OCI-LY7 (cell line): ENCODE measurements at regions not wholly inside any gene's neighbourhood (a gene's known extent, or its start where the extent isn't known, plus 50 kb on each side); places are given as distances from the start of the nearest gene placed in this dataset.

Source experiments
- EZH2phosphoT487 ChIP-seq: fragments of 200-600 bp; sonication (generic); IDR thresholded peaks from 2 replicates; pipeline ENCODE4 v1.6.1; 2018; ENCODE audit warnings: low read depth, borderline replicate concordance, mild to moderate bottlenecking, mixed run types, antibody characterized with exemption, low read length, moderate library complexity, mixed read lengths
- TF ChIP-seq, protein P1 (sequence below): fragments of 200-600 bp; sonication (generic); conservative IDR thresholded peaks from 2 replicates; pipeline ENCODE4 v1.5.1; 2014; ENCODE audit warnings: mild to moderate bottlenecking, antibody characterized with exemption, low read length, moderate library complexity, mixed read lengths

DNA sequence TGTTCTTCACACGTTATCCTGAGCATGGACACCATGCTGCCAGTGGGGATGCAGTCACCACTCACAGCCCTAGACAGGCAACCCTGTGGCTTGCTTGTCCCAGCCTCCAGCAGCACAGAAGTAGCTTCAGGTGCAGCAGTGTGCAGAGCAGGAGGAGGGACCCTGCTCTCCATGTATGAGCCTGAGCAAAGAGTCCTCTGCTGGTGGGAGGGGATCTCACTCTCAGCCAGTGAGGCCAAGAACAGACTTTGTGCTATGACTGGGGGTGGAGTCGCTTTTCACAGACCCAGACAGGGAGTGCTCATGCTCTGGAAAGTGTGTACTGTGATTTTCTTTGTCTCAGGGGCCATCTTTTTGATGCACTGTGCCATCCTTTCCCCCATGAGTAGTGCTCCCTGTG is 66.1 kb upstream of the NDN start:
- TF ChIP-seq, protein P1, sequence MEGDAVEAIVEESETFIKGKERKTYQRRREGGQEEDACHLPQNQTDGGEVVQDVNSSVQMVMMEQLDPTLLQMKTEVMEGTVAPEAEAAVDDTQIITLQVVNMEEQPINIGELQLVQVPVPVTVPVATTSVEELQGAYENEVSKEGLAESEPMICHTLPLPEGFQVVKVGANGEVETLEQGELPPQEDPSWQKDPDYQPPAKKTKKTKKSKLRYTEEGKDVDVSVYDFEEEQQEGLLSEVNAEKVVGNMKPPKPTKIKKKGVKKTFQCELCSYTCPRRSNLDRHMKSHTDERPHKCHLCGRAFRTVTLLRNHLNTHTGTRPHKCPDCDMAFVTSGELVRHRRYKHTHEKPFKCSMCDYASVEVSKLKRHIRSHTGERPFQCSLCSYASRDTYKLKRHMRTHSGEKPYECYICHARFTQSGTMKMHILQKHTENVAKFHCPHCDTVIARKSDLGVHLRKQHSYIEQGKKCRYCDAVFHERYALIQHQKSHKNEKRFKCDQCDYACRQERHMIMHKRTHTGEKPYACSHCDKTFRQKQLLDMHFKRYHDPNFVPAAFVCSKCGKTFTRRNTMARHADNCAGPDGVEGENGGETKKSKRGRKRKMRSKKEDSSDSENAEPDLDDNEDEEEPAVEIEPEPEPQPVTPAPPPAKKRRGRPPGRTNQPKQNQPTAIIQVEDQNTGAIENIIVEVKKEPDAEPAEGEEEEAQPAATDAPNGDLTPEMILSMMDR = no peak
- no peak for TF ChIP-seq EZH2phosphoT487
